Stimulated activated CD4-positive, alpha-beta T cell treated with anti-CD3 and anti-CD28 coated beads, Interleukin-1b, Interleukin-23, amount 100 ng/mL, for 24 hours (primary cell): ENCODE measurements at regions not wholly inside any gene's neighbourhood (a gene's known extent, or its start where the extent isn't known, plus 50 kb on each side); places are given as distances from the start of the nearest gene placed in this dataset.
"Not testable (repeated sequence)": the region's sequence is repeated elsewhere in the genome, so short reads cannot be mapped to it uniquely, and the experiment has no call there.

Experiments used
- DNase-seq, 4 experiments: peaks; one replicate each; pipeline ENCODE4 v3.0.0-alpha.2; 2020; ENCODE audit warnings: low read depth in 4 of 4, low spot score in 1 of 4

GRCh38 chr20:19834287-19834686 is 76.2 kb downstream of the RIN2 start:
- DNase-seq, result no peak

GRCh38 chr20:19834783-19835182 is 76.7 kb downstream of the RIN2 start:
- no peak for DNase-seq

GRCh38 chr20:19835533-19836222 is 77.6 kb downstream of the RIN2 start:
- DNase-seq, result no peak

GRCh38 chr20:19838468-19838867 is 80.4 kb downstream of the RIN2 start:
- no peak for DNase-seq

GRCh38 chr20:19839053-19839452 is 81.0 kb downstream of the RIN2 start:
- no peak for DNase-seq

- DNase-seq, result no peak
Measured at GRCh38 chr20:19840111-19840710, 82.2 kb downstream of the RIN2 start.

GRCh38 chr20:19841740-19842139 is 83.7 kb downstream of the RIN2 start:
- DNase-seq, result no peak

- not testable (repeated sequence) for DNase-seq
Measured at GRCh38 chr20:19844850-19845249, 86.8 kb downstream of the RIN2 start.

- no peak for DNase-seq
Measured at GRCh38 chr20:19847383-19847782, 89.3 kb downstream of the RIN2 start.

- DNase-seq, result no peak
Measured at GRCh38 chr20:19849341-19850197, 91.5 kb downstream of the RIN2 start.

GRCh38 chr20:19850198-19850533 is 92.1 kb downstream of the RIN2 start:
- no peak for DNase-seq

- no peak for DNase-seq
Measured at GRCh38 chr20:19851861-19852260, 93.8 kb downstream of the RIN2 start.

- no peak for DNase-seq
Measured at GRCh38 chr20:19855416-19855815, 97.4 kb downstream of the RIN2 start.

- no peak for DNase-seq
Measured at GRCh38 chr20:19858466-19859371, 100.7 kb downstream of the RIN2 start.

GRCh38 chr20:19859444-19859843 is 101.4 kb downstream of the RIN2 start:
- DNase-seq, result no peak

- no peak for DNase-seq
Measured at GRCh38 chr20:19860737-19861136, 102.7 kb downstream of the RIN2 start.

GRCh38 chr20:19861147-19861759 is 103.2 kb downstream of the RIN2 start:
- DNase-seq, result no peak

GRCh38 chr20:19864130-19864529 is 106.1 kb downstream of the RIN2 start:
- no peak for DNase-seq

- no peak for DNase-seq
Measured at GRCh38 chr20:19866070-19866469, 108.0 kb downstream of the RIN2 start.

- no peak for DNase-seq
Measured at GRCh38 chr20:19867074-19867473, 109.0 kb downstream of the RIN2 start.

- no peak for DNase-seq
Measured at GRCh38 chr20:19867940-19868371, 109.9 kb downstream of the RIN2 start.
